M059J (cell line): ENCODE measurements at regions not wholly inside any gene's neighbourhood (a gene's known extent, or its start where the extent isn't known, plus 50 kb on each side); places are given as distances from the start of the nearest gene placed in this dataset.

Experiments
- DNase-seq: peaks from one replicate; pipeline ENCODE4 v3.0.0-alpha.2; 2012; ENCODE audit warnings: low read depth

- DNase-seq, result no peak
Measured at GRCh38 chr5:93320920-93321445, 260.0 kb downstream of the NR2F1-AS1 start.

GRCh38 chr5:93313672-93314071, 267.3 kb downstream of the NR2F1-AS1 start:
- DNase-seq, result no peak

GRCh38 chr5:93311881-93312280, 269.1 kb downstream of the NR2F1-AS1 start:
- no peak for DNase-seq

- peak; percentile 53 for DNase-seq
Measured at GRCh38 chr5:93307557-93307956, 273.5 kb downstream of the NR2F1-AS1 start.

GRCh38 chr5:93305984-93306383, 275.0 kb downstream of the NR2F1-AS1 start:
- DNase-seq, result no peak

GRCh38 chr5:93304456-93305250, 276.4 kb downstream of the NR2F1-AS1 start:
- no peak for DNase-seq

- DNase-seq, result peak; percentile 94
Measured at GRCh38 chr5:93303291-93303691, 277.7 kb downstream of the NR2F1-AS1 start.

GRCh38 chr5:93302711-93303110, 278.3 kb downstream of the NR2F1-AS1 start:
- DNase-seq, result no peak

- no peak for DNase-seq
Measured at GRCh38 chr5:93300945-93301344, 280.1 kb downstream of the NR2F1-AS1 start.

GRCh38 chr5:93300309-93300923, 280.6 kb downstream of the NR2F1-AS1 start:
- peak; percentile 74 for DNase-seq

- peak; percentile 69 for DNase-seq
Measured at GRCh38 chr5:93299681-93300308, 281.2 kb downstream of the NR2F1-AS1 start.

- DNase-seq, result no peak
Measured at GRCh38 chr5:93297116-93297515, 283.9 kb downstream of the NR2F1-AS1 start.

GRCh38 chr5:93296338-93296737, 284.7 kb downstream of the NR2F1-AS1 start:
- peak; percentile 78 for DNase-seq

- no peak for DNase-seq
Measured at GRCh38 chr5:93294996-93295395, 286.0 kb downstream of the NR2F1-AS1 start.

- DNase-seq, result peak; percentile 94
Measured at GRCh38 chr5:93294199-93294598, 286.8 kb downstream of the NR2F1-AS1 start.

- DNase-seq, result no peak
Measured at GRCh38 chr5:93289942-93290341, 291.1 kb downstream of the NR2F1-AS1 start.

- DNase-seq, result no peak
Measured at GRCh38 chr5:93285461-93285860, 295.6 kb downstream of the NR2F1-AS1 start.

GRCh38 chr5:93281980-93282772, 298.8 kb downstream of the NR2F1-AS1 start:
- no peak for DNase-seq

GRCh38 chr5:93280518-93280917, 300.5 kb downstream of the NR2F1-AS1 start:
- DNase-seq, result no peak

- no peak for DNase-seq
Measured at GRCh38 chr5:93279296-93279963, 301.6 kb downstream of the NR2F1-AS1 start.

- DNase-seq, result no peak
Measured at GRCh38 chr5:93278896-93279295, 302.1 kb downstream of the NR2F1-AS1 start.
